ENCODE measurements at regions not wholly inside any gene's neighbourhood (a gene's known extent, or its start where the extent isn't known, plus 50 kb on each side); places are given as distances from the start of the nearest gene placed in this dataset.
"Not testable (repeated sequence)": the region's sequence is repeated elsewhere in the genome, so short reads cannot be mapped to it uniquely, and the experiment has no call there.

GRCh38 chr12:72925716-72926115, 653.5 kb downstream of the TRHDE start:
- Histone ChIP-seq H3K9me3 (no peaks in the 10 kb centered on the region), H3K4me1 (no peaks in the 10 kb centered on the region), H3K36me3 (no peaks in the 10 kb centered on the region), H3K27ac (no peak overlapping the region), H3K27me3 (no peaks in the 10 kb centered on the region), H3K4me3 (no peak overlapping the region)
- TF ChIP-seq EP300 (IDR thresholded peaks at IDR 0.05) = no peak
- TF ChIP-seq, protein P1, sequence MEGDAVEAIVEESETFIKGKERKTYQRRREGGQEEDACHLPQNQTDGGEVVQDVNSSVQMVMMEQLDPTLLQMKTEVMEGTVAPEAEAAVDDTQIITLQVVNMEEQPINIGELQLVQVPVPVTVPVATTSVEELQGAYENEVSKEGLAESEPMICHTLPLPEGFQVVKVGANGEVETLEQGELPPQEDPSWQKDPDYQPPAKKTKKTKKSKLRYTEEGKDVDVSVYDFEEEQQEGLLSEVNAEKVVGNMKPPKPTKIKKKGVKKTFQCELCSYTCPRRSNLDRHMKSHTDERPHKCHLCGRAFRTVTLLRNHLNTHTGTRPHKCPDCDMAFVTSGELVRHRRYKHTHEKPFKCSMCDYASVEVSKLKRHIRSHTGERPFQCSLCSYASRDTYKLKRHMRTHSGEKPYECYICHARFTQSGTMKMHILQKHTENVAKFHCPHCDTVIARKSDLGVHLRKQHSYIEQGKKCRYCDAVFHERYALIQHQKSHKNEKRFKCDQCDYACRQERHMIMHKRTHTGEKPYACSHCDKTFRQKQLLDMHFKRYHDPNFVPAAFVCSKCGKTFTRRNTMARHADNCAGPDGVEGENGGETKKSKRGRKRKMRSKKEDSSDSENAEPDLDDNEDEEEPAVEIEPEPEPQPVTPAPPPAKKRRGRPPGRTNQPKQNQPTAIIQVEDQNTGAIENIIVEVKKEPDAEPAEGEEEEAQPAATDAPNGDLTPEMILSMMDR (IDR thresholded peaks at IDR 0.05) = no peak
- no peak for TF ChIP-seq POLR2AphosphoS5 (IDR thresholded peaks at IDR 0.05)
- no peak for TF ChIP-seq POLR2A (IDR thresholded peaks at IDR 0.05)
- WGBS = 88% methylated on average over 2 of the region's 2 CpGs
- DNase-seq (ENCODE audit: low spot score in 2 of 2) = no peak

DNA sequence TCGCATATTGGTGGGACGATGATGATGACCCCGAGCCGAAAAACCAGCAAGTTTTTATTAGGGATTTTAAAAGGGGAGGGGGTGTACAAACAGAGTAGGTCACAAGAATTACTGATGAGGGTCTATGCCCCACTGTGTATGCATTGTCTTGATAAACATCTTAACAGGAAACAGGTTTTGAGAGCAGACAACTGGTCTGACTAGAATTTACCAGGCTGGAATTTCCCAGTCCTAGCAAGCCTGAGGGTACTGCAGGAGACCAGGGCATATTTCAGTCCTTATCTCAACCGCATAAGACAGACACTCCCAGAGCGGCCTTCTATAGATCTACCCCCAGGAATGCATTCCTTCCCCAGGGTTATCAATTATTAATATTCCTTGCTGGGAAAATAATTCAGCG, 659.7 kb downstream of the TRHDE start:
- not testable (repeated sequence) for H3K27me3 ChIP-seq, H3K4me1 ChIP-seq, H3K36me3 ChIP-seq

GRCh38 chr12:72937486-72937885, 665.3 kb downstream of the TRHDE start:
- Histone ChIP-seq H3K9me3 (peaks cover 11% of the 10 kb centered on the region), H3K4me1 (no peaks in the 10 kb centered on the region), H3K27me3 (no peaks in the 10 kb centered on the region), H3K4me3 (no peak overlapping the region), H3K27ac (no peak overlapping the region), H3K36me3 (no peaks in the 10 kb centered on the region)
- 93% methylated on average over 1 of the region's 1 CpG for WGBS
- no peak for TF ChIP-seq POLR2A (IDR thresholded peaks at IDR 0.05)
- TF ChIP-seq, protein P1 (IDR thresholded peaks at IDR 0.05) = no peak
- no peak for TF ChIP-seq POLR2AphosphoS5 (IDR thresholded peaks at IDR 0.05)
- no peak for TF ChIP-seq EP300 (IDR thresholded peaks at IDR 0.05)
- no peak for DNase-seq (ENCODE audit: low spot score in 2 of 2)

More for the DNA sequence above, 659.7 kb downstream of the TRHDE start:
- WGBS = 81% methylated on average over 7 of the region's 7 CpGs
- not testable (repeated sequence) for H3K9me3 ChIP-seq; H3K27ac ChIP-seq; DNase-seq (ENCODE audit: low spot score in 2 of 2); H3K4me3 ChIP-seq

DNA sequence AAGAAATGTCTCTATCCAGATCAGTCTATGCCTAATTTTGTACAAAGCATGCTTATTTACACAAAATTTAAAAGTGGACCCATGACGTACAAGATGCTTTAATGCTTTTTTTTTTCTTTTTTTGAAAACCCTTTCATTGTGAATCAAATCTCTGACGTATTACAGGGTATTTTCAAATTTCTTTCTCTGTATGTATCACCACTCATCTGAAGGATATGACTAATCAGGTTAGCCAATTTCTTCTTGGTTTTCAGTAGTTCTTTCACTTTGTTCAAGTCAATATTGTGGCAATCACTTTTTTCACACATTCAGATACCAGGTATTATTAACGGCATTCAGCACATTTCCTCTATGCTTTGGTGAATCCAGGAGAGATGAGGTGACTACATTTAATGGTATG, 685.3 kb downstream of the TRHDE start:
- WGBS = 77% methylated on average over 3 of the region's 3 CpGs
- Histone ChIP-seq H3K4me3 (no peak overlapping the region), H3K27me3 (no peaks in the 10 kb centered on the region), H3K36me3 (no peaks in the 10 kb centered on the region), H3K9me3 (peaks cover 2% of the 10 kb centered on the region), H3K4me1 (no peaks in the 10 kb centered on the region), H3K27ac (no peak overlapping the region)
- no peak for DNase-seq (ENCODE audit: low spot score in 2 of 2)
- TF ChIP-seq, protein P1 (IDR thresholded peaks at IDR 0.05) = no peak
- TF ChIP-seq POLR2A (IDR thresholded peaks at IDR 0.05) (no peak), EP300 (IDR thresholded peaks at IDR 0.05) (no peak), POLR2AphosphoS5 (IDR thresholded peaks at IDR 0.05) (no peak)

DNA sequence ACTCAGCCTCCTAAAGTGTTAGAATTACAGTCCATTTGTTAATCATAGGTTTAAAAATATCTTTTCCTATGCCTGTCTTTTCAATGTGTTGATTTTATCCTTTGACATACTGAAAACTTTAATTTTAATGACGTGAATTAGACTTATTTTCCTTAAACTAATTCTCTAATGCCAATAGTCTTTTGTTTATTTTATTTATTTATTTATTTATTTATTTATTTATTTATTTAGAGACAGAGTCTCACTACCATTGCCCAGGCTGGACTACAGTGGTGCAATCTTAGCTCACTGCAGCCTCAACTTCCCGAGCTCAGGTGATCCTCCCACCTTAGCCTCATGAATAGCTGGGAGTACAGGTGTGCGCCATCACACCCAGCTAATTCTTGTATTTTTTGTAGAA, 694.5 kb downstream of the TRHDE start:
- no peaks in the 10 kb centered on the region for H3K4me1 ChIP-seq
- TF ChIP-seq POLR2A (IDR thresholded peaks at IDR 0.05) = no peak
- TF ChIP-seq, protein P1 (IDR thresholded peaks at IDR 0.05) = no peak
- TF ChIP-seq POLR2AphosphoS5 (IDR thresholded peaks at IDR 0.05) = no peak
- no peak for TF ChIP-seq EP300 (IDR thresholded peaks at IDR 0.05)
- H3K9me3 ChIP-seq = no peaks in the 10 kb centered on the region
- H3K4me3 ChIP-seq = no peak overlapping the region
- WGBS = 89% methylated on average over 3 of the region's 3 CpGs
- no peak for DNase-seq (ENCODE audit: low spot score in 2 of 2)
- H3K27me3 ChIP-seq = no peaks in the 10 kb centered on the region
- no peak overlapping the region for H3K27ac ChIP-seq
- no peaks in the 10 kb centered on the region for H3K36me3 ChIP-seq

DNA sequence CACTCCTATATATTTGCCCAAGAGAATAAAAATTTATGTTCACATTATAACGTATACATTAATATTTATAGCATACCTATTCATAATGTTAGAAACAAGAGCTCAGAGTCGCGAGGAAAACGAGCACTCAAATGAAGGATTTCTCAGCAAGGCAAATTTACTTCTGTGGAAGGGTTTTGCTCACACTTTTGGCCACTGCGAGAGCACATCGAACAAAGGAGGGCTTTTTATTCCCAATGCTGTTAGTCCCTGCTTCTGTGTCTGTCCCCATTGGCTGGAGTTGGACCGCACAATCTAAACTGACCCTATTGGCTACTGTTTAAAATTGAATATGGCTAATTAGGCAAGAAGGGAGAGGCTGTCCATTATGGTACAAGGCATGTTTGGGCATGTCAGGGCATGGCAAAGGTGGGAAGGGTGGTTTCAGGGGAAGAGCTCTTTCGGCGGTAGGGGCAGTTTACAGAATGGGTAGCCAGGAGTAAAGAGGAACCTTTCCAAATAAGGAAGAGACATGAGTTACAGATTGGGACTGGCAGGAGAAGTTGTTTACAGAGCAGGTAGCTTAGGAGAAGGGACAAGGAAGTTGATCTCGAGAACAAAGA, 702.9 kb downstream of the TRHDE start:
- Histone ChIP-seq H3K9me3 (no peaks in the 10 kb centered on the region), H3K27me3 (no peaks in the 10 kb centered on the region), H3K36me3 (no peaks in the 10 kb centered on the region), H3K4me3 (no peak overlapping the region), H3K27ac (no peak overlapping the region), H3K4me1 (no peaks in the 10 kb centered on the region)
- no peak for DNase-seq (ENCODE audit: low spot score in 2 of 2)
- no peak for TF ChIP-seq POLR2A (IDR thresholded peaks at IDR 0.05)
- no peak for TF ChIP-seq EP300 (IDR thresholded peaks at IDR 0.05)
- 90% methylated on average over 10 of the region's 10 CpGs for WGBS

Measured in suprapubic skin (tissue), 4 donors.